NT2/D1 (cell line): ENCODE measurements at regions not wholly inside any gene's neighbourhood (a gene's known extent, or its start where the extent isn't known, plus 50 kb on each side); places are given as distances from the start of the nearest gene placed in this dataset.

Experiments
- SUZ12 ChIP-seq: IDR thresholded peaks from 2 replicates; pipeline ENCODE4 v1.6.1; 2011; ENCODE audit not compliant: insufficient read length, insufficient read depth; ENCODE audit errors: extremely low read depth
- YY1 ChIP-seq: IDR thresholded peaks from 2 replicates; pipeline ENCODE4 v1.6.1; 2011; ENCODE audit not compliant: insufficient read length, insufficient read depth
- ZNF274 ChIP-seq: IDR thresholded peaks from 2 replicates; pipeline ENCODE4 v1.6.1; 2011; ENCODE audit warnings: mild to moderate bottlenecking, low read depth, low read length

DNA sequence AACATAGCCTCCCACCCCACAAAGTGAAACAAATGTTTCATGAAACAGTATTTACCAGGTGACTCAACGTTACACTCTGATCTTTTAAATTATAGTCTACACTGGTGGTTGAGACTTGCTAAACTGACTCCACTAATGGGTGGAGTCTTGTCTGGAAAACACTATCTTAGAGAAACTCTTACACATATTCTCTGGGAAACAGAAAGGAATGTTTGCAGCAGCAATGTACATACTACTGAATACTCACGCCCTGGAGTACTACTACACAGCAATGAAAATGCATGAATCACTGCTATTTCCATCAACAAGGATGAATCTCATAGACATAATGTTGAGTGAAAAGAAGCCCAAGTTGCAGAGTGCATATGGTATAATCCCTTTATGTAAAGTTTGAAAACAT is 208.5 kb upstream of the IGFBP7 start:
- no peak for TF ChIP-seq SUZ12
- no peak for TF ChIP-seq YY1
- no peak for TF ChIP-seq ZNF274
